ENCODE measurements at regions not wholly inside any gene's neighbourhood (a gene's known extent, or its start where the extent isn't known, plus 50 kb on each side); places are given as distances from the start of the nearest gene placed in this dataset.
"Not testable (repeated sequence)": the region's sequence is repeated elsewhere in the genome, so short reads cannot be mapped to it uniquely, and the experiment has no call there.

DNA sequence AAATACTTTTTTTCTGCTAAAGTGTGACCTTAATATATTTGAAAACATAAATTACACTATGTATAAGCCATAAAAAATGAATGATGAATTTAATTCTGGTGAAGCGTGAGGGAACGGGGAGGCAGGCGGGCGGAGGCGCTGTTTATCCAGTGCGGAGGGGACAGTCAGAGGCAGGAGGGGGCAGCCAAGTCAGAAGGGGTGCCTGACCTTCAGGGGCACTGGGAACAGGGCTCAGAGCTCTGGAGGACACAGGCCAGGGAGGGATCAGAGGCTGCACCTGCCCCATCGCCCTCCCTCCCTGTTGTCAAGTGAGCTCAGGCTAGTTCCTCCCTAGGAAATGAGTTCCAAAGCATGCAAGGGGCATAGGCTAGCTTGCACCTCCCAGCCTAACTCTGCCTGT, 82.0 kb upstream of the CASZ1 start:
- no peak for TF ChIP-seq CTCF (IDR thresholded peaks at IDR 0.05; ENCODE audit: low read depth, low read length)
- no peak for DNase-seq (ENCODE audit: extremely low read depth, low read depth)

DNA sequence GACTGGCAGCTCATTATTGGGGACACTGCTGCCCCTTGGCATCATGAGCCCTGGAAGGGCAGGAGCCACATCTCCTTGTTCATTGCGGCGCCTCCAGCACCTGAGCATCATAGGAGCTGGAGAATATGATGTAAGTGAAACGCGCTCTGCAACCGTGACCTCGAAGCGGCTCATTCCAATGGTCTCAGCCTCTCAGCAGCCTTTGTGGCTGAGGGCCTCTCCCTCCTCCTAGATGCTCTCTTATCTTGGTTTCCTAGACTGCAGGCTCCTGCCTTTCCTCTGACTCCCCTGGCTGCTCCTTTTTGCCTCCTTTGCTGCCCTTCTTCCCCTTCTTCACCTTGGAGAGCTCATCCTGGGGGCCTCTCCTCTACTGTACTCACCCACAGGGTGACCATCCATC, 83.6 kb upstream of the CASZ1 start:
- no peak for TF ChIP-seq CTCF (IDR thresholded peaks at IDR 0.05; ENCODE audit: low read depth, low read length)
- DNase-seq (ENCODE audit: extremely low read depth, low read depth): no peak

GRCh38 chr1:10881046-10881445, 84.6 kb upstream of the CASZ1 start:
- no peak for DNase-seq (ENCODE audit: extremely low read depth, low read depth)
- no peak for TF ChIP-seq CTCF (IDR thresholded peaks at IDR 0.05; ENCODE audit: low read depth, low read length)

- TF ChIP-seq CTCF (IDR thresholded peaks at IDR 0.05; ENCODE audit: low read depth, low read length): no peak
- DNase-seq (ENCODE audit: extremely low read depth, low read depth): no peak
Observed at GRCh38 chr1:10882069-10882468, 85.6 kb upstream of the CASZ1 start.

- DNase-seq (ENCODE audit: extremely low read depth, low read depth): not testable (repeated sequence)
Observed at GRCh38 chr1:10887032-10887431, 90.6 kb upstream of the CASZ1 start.

- no peak for TF ChIP-seq CTCF (IDR thresholded peaks at IDR 0.05; ENCODE audit: low read depth, low read length)
Observed at GRCh38 chr1:10888291-10888690, 91.8 kb upstream of the CASZ1 start.

DNA sequence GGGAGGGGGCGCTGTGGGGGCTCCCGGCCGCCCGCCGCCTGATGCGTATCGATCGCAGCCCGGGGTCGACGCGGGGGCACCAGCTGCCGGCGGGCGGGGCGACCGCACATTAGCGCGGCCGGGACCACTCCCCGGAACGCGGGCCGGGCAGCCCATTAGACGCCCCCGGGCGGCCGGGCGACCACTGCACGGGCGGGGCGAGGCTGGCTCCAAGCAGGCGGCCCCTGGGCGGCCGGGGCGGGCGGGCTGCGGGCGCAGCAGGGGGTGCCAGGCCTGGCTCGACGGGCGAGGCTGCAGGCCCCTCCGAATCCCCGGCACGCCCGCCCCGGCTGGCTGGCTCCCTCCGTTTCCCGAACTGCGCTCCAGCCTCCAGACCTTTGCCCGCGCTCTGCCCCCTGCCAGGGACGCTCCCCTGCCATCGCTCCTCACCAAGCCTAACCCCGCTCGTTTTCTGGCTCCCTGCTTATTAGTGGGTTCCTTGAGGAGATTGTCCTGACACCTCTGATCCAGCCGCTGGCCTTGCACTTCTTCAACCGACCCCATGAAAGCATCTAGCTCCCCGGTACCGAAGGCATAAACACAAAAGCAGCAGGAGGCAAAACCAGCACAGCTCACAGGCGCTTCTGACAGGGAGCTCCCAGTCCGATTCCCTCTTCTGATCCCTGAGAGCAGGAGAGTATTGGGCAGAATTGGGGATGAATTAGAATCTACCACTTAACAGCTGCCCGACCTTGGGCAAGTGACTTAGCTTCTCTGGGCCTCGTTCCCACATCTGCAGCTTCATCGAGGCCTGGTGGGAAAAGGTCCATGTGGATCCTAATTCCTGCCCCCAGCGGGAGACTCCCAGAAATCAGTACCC, 92.6 kb upstream of the CASZ1 start:
- no peak for TF ChIP-seq CTCF (IDR thresholded peaks at IDR 0.05; ENCODE audit: low read depth, low read length)
- no peak for DNase-seq (ENCODE audit: extremely low read depth, low read depth)

More at GRCh38 chr1:10888291-10888690, 91.8 kb upstream of the CASZ1 start:
- no peak for DNase-seq (ENCODE audit: extremely low read depth, low read depth)

Data from AG09319 (cell line).